Upper lobe of left lung (tissue), 4 donors: ENCODE measurements at regions not wholly inside any gene's neighbourhood (a gene's known extent, or its start where the extent isn't known, plus 50 kb on each side); places are given as distances from the start of the nearest gene placed in this dataset.

ENCODE experiments used
- CTCF ChIP-seq, 6 experiments: fragments of 450-650 bp in 4 of 6; fragments of 200-600 bp in 2 of 6; sonication (generic) in 2 of 6; IDR thresholded peaks; one replicate each; pipeline ENCODE4 v1.5.1; 2016 to 2019; ENCODE audit warnings: antibody characterized with exemption in 6 of 6
- EP300 ChIP-seq, 4 donors: sonication (generic); formaldehyde crosslinking; IDR thresholded peaks; one replicate each; pipeline ENCODE4 v1.5.1; 2017; ENCODE audit warnings: antibody characterized with exemption in 4 of 4, control low read depth in 2 of 4
- POLR2A ChIP-seq, 4 donors: fragments of 450-650 bp; IDR thresholded peaks; one replicate each; pipeline ENCODE4 v1.5.1; 2016 to 2017; ENCODE audit warnings: antibody characterized with exemption in 4 of 4, mild to moderate bottlenecking in 2 of 4
- POLR2AphosphoS5 ChIP-seq, 2 donors: sonication (generic); formaldehyde crosslinking; IDR thresholded peaks; one replicate each; pipeline ENCODE4 v1.5.1; 2017; ENCODE audit warnings: antibody characterized with exemption in 2 of 2

- TF ChIP-seq CTCF (IDR thresholded peaks at IDR 0.05) (no peak), POLR2AphosphoS5 (IDR thresholded peaks at IDR 0.05) (no peak), POLR2A (IDR thresholded peaks at IDR 0.05) (no peak), EP300 (IDR thresholded peaks at IDR 0.05) (no peak)
These were observed 57.4 kb upstream of the PITX2 start for GRCh38 chr4:110680265-110680664.
